Fibroblast of the aortic adventitia (primary cell): ENCODE measurements at regions not wholly inside any gene's neighbourhood (a gene's known extent, or its start where the extent isn't known, plus 50 kb on each side); places are given as distances from the start of the nearest gene placed in this dataset.

Experiments
- DNase-seq: peaks from one replicate; pipeline ENCODE4 v3.0.0-alpha.2; 2010; ENCODE audit warnings: low read depth
- H3K4me3 ChIP-seq: 2 replicates; pipeline ENCODE4 v1.5.1; 2011; ENCODE audit warnings: low read depth, mild to moderate bottlenecking, control low read depth, low read length, moderate library complexity
- TF ChIP-seq, protein P1 (sequence below): IDR thresholded peaks from 2 replicates; pipeline ENCODE4 v1.5.1; 2011; ENCODE audit warnings: mild to moderate bottlenecking, low read length, control low read depth, inconsistent platforms; ENCODE audit not compliant: insufficient read depth

DNA sequence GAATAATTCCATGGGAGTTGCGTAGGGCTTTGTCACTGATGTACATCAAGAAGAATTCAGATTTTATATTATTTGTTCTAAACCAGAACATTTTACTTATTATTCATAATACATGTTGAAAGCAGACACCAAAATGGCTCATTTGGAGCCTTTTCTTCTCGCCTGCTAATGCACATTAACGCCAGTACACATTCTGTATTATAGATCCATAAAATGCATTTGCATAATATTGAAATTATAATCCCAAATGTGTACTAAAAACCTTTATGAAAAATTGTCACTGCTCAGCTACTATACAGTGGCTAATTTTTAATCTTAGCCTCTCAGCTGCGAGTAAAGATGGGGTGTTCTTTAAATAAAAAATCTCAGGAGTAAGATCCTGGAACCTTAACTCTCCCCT lies 452.2 kb upstream of the HNRNPA3 start:
- TF ChIP-seq, protein P1, sequence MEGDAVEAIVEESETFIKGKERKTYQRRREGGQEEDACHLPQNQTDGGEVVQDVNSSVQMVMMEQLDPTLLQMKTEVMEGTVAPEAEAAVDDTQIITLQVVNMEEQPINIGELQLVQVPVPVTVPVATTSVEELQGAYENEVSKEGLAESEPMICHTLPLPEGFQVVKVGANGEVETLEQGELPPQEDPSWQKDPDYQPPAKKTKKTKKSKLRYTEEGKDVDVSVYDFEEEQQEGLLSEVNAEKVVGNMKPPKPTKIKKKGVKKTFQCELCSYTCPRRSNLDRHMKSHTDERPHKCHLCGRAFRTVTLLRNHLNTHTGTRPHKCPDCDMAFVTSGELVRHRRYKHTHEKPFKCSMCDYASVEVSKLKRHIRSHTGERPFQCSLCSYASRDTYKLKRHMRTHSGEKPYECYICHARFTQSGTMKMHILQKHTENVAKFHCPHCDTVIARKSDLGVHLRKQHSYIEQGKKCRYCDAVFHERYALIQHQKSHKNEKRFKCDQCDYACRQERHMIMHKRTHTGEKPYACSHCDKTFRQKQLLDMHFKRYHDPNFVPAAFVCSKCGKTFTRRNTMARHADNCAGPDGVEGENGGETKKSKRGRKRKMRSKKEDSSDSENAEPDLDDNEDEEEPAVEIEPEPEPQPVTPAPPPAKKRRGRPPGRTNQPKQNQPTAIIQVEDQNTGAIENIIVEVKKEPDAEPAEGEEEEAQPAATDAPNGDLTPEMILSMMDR: no peak
- H3K4me3 ChIP-seq: no peak overlapping the region
- no peak for DNase-seq

DNA sequence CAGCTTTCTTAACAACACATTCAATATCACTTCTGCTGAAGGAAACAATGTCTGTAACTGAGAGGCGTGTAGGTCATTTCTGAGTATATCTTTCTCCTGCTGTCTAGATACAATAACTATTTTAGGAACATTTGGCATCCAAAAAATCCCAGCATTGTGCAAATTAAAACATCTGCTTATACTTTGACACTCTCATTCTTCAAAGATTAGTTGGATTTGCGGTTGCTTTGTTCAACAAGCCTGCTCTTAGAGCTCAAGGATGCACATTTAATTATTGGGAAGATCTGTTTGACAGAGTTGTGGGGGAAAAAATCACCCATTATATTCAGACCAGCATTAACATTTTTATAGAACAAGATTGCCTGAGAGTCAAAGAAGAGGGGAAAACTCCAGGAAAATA lies 449.5 kb upstream of the HNRNPA3 start:
- no peak for DNase-seq

DNA sequence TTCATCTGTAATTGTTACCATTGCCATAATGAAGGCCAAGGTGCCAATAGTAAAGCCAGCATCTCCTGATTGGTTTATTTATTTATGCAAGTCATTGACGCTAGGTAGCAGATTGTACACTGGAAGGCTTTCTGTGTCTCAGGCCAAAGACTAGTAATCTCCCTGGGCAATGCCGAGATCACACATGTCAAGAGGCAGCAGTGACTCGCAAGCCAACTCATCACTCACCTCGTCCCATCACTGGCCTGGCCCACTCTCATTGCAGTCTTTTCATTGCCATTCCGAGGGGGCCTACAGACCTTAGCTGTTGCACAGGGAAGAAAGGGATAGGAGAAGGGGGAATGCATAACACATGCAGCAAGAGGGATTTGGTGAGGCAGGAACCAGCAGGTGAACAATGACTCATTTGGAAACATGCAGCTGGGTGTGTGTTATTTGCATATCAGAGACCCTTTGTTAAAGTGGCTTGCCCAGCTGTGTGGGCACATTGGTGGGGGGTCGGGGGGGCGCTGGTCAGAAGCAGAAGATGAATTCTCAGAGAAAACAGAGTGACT lies 448.7 kb upstream of the HNRNPA3 start:
- H3K4me3 ChIP-seq: no peak overlapping the region
- TF ChIP-seq, protein P1: no peak
- DNase-seq: no peak

More for the DNA sequence above, 449.5 kb upstream of the HNRNPA3 start:
- TF ChIP-seq, protein P1: no peak
- no peak overlapping the region for H3K4me3 ChIP-seq

DNA sequence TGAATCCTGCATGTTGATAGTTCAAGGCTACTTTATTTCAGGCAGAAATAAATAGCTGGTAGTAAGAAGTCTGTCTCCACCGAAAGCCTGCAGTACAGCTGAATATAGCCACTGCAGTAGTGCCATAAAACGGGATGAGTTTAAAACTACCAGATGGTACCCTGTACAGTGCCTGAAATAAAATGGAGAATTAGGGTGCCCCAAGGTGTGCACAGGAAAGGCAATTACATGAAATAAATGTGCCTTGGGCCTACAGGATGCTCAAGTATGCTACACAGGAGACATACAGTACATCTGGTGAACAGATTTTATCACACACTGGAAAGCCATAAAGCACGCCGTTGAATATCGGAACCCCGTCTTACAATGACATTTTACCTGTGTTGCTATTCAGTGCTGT lies 447.7 kb upstream of the HNRNPA3 start:
- no peak overlapping the region for H3K4me3 ChIP-seq
- TF ChIP-seq, protein P1: no peak
- no peak for DNase-seq

DNA sequence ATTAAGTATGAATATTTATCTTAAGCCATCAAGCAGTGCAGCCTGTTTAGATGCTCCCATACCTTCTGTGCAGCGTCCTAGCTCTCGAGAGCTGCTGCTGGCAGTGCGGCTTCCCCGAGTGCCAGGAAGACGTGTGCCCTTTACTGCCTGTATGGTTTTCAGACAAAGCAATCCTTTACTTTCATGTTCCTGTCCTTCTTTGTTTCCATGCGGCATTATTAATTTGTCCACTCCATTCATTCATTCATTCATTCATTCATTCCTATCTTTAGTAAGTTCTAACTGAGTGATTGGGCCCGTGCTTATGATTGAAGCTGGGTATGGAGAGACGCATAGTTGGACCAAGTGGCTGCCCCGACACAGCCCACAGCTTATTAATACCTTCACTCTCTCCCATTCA lies 446.6 kb upstream of the HNRNPA3 start:
- H3K4me3 ChIP-seq: no peak overlapping the region
- TF ChIP-seq, protein P1: no peak
- no peak for DNase-seq

DNA sequence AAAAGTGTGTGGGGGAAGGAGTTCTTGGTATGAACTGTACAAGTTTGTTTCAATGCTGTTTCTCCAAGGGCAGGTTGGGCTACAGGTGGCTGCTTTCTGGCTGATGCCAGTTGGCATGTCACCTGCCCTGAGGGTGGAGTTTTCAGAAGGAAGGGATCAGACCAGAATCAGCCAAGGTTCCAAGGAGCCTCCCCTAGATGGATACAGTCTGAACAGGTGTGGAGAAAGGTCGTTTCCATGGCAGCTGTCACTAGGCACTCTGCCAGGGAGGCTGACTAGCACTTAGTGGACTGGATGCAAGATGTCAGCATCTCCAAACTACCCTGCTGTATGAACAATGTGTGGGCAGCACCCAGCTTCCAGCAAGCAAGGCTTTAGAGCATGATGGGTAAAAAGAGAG lies 444.4 kb upstream of the HNRNPA3 start:
- no peak for DNase-seq
- TF ChIP-seq, protein P1: no peak
- H3K4me3 ChIP-seq: no peak overlapping the region

DNA sequence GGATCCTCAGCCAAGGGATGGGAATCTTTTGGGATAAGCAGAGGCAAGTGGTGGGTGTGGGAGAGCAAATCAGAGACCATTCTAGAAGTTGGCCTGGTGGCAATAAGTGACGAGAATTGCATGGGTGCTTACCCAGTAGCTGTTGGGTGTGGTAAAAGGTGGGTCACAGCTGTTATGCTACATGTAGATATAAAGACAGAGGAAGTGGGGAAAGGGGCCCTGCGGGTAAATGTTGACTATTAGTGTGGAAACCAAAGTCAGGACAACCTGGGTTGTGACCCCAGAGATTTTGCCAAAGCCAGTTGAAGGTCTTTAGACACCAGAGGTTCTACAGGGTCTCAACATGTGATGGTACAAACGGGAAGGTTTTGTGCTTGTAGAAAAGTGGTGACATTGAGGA lies 443.6 kb upstream of the HNRNPA3 start:
- H3K4me3 ChIP-seq: no peak overlapping the region
- TF ChIP-seq, protein P1: no peak
- DNase-seq: no peak
